IPS-18c (cell line): ENCODE measurements at regions not wholly inside any gene's neighbourhood (a gene's known extent, or its start where the extent isn't known, plus 50 kb on each side); places are given as distances from the start of the nearest gene placed in this dataset.
"Not testable (repeated sequence)": the region's sequence is repeated elsewhere in the genome, so short reads cannot be mapped to it uniquely, and the experiment has no call there.

Experiments
- H3K4me3 ChIP-seq: 2 replicates; pipeline ENCODE4 v1.7.0; 2013; ENCODE audit warnings: low read depth, mild to moderate bottlenecking, low read length, moderate library complexity; ENCODE audit not compliant: insufficient read depth
- H3K9me3 ChIP-seq: one replicate; pipeline ENCODE4 v1.6.1; 2013; ENCODE audit warnings: mild to moderate bottlenecking, low read length, moderate library complexity; ENCODE audit not compliant: control insufficient read depth, insufficient read depth

DNA sequence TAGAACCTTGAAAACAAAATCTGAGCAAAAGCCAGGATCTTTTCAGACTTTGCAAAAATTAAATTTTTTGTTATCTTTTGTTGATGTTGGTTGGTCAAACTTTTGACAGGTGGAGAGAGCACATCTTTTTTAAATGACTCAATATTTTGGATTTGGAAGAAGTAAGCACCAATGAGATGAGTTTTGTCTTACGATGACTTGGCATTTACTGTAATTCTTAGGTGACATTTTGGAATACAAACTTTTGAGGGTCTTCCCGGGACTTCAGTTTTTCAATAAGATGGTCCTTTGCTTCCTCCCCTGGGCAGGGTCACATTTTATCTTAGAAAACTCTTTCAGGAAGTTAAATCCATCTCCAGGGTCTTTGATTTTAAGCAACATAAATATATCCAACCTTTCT lies 423.9 kb downstream of the HS3ST3B1 start:
- Histone ChIP-seq H3K9me3 (no peaks in the 10 kb centered on the region), H3K4me3 (no peak overlapping the region)

GRCh38 chr17:14723349-14723748 lies 422.5 kb downstream of the HS3ST3B1 start:
- H3K4me3 ChIP-seq, H3K9me3 ChIP-seq: not testable (repeated sequence)

DNA sequence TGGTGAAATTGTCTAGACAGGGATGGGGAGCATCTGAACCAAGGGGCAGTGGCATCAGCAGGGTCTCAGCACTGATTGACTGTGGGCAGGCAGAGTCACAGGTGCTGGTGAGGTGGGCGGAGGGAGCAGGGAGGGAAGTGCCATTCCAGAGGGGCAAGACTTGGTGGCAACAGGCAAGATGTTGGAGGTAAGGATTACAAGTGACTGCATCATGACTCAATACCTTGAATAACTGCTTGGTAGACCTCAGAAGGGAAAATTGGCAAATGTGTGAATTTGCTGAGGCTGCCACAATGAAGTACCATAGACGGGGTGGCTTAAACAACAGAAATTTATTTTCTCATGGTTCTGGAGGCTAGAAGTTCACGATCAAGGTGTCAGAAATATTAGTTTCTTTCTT lies 419.1 kb downstream of the HS3ST3B1 start:
- H3K9me3 ChIP-seq: no peaks in the 10 kb centered on the region
- no peak overlapping the region for H3K4me3 ChIP-seq

DNA sequence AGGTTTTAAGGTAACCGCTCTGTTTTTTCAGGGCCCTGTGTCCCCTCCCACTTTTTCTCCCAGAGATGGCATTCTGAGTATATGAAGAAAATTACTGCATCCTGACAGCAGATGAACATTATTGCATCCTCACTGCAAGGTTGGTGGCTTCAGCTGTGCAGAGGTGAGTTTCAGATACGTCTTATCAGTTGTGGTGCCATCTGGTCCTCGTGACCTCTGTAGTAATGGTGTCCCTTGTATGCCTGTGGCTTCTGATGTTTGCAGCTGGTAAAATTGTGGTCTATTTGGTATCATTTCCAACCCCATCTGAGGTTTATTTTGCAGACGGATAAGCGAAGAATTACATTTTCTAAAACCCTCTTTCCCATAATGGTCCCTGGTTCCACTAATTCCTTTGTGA lies 417.0 kb downstream of the HS3ST3B1 start:
- no peak overlapping the region for H3K4me3 ChIP-seq
- no peaks in the 10 kb centered on the region for H3K9me3 ChIP-seq

GRCh38 chr17:14715561-14715960 lies 414.7 kb downstream of the HS3ST3B1 start:
- H3K4me3 ChIP-seq: no peak overlapping the region
- no peaks in the 10 kb centered on the region for H3K9me3 ChIP-seq

DNA sequence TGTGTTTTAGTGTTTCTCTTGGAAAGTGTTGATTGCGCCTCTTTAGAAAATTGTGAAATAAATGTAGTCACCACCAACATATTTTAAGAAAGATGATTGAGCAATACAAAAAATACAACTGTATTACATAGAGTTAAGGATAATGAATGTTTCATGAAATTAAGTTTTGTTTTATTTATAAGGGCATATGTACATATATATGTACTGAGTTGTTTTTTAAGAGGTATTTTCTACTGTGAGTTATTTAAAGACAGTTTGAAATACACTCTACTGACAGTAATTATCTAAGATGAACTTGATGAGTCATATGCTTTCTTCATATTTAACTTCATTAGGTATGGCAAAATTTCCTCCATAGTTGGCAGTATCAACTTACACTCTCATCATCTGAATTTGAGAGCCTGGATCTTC lies 411.7 kb downstream of the HS3ST3B1 start:
- H3K9me3 ChIP-seq: no peaks in the 10 kb centered on the region
- no peak overlapping the region for H3K4me3 ChIP-seq

GRCh38 chr17:14704121-14704520 lies 403.2 kb downstream of the HS3ST3B1 start:
- H3K9me3 ChIP-seq: no peaks in the 10 kb centered on the region
- H3K4me3 ChIP-seq: no peak overlapping the region

GRCh38 chr17:14701886-14702285 lies 401.0 kb downstream of the HS3ST3B1 start:
- no peaks in the 10 kb centered on the region for H3K9me3 ChIP-seq
- H3K4me3 ChIP-seq: no peak overlapping the region

GRCh38 chr17:14699574-14700185 lies 398.8 kb downstream of the HS3ST3B1 start:
- no peak overlapping the region for H3K4me3 ChIP-seq
- H3K9me3 ChIP-seq: peaks cover 2% of the 10 kb centered on the region

- peaks cover 2% of the 10 kb centered on the region for H3K9me3 ChIP-seq
- H3K4me3 ChIP-seq: no peak overlapping the region
Measured at GRCh38 chr17:14693382-14693781, 392.5 kb downstream of the HS3ST3B1 start.

DNA sequence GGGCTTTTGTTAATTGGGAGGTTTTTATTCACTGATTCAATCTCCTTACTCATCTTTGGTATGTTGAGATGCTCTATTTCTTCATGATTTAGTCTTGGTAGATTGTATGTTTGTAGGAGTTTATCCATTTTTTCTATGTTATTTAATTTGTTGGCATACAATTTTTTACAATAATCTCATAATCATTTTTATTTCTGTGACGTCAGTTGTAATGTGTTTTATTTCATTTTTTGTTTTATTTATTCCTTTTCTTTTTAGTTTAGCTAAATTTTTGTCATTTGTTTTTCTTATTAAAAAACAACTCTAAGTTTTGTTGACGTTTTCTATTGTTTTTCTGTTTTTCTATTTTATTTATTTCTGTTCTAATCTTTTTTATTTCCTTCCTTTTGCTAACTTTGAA lies 389.8 kb downstream of the HS3ST3B1 start:
- Histone ChIP-seq H3K9me3 (no peaks in the 10 kb centered on the region), H3K4me3 (no peak overlapping the region)

- no peak overlapping the region for H3K4me3 ChIP-seq
- no peaks in the 10 kb centered on the region for H3K9me3 ChIP-seq
Measured at GRCh38 chr17:14688134-14688533, 387.3 kb downstream of the HS3ST3B1 start.

GRCh38 chr17:14672830-14673229 lies 371.9 kb downstream of the HS3ST3B1 start:
- Histone ChIP-seq H3K9me3 (no peaks in the 10 kb centered on the region), H3K4me3 (no peak overlapping the region)

GRCh38 chr17:14670861-14671260 lies 370.0 kb downstream of the HS3ST3B1 start:
- no peak overlapping the region for H3K4me3 ChIP-seq
- H3K9me3 ChIP-seq: no peaks in the 10 kb centered on the region

DNA sequence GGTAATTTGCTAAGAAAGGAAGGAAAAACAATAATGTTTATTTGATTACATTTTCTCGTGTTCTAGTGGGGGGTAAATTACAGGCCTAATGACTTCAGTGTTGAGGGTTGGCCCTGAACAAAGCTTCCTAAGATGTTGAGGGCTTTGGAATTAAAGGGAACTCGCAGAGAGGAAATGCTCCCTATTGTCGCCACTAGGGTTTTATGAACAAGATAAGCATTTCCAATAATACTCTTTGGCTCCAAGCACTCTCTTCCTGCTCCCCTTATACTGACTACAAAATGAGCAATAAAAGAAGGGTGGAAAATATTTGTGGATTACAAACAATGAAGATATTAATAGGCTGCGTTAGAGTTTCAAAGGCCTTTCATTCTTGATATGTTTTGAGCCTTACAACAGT lies 363.6 kb downstream of the HS3ST3B1 start:
- H3K4me3 ChIP-seq: no peak overlapping the region
- H3K9me3 ChIP-seq: no peaks in the 10 kb centered on the region

- Histone ChIP-seq H3K9me3 (no peaks in the 10 kb centered on the region), H3K4me3 (no peak overlapping the region)
Measured at GRCh38 chr17:14641117-14641516, 340.2 kb downstream of the HS3ST3B1 start.

DNA sequence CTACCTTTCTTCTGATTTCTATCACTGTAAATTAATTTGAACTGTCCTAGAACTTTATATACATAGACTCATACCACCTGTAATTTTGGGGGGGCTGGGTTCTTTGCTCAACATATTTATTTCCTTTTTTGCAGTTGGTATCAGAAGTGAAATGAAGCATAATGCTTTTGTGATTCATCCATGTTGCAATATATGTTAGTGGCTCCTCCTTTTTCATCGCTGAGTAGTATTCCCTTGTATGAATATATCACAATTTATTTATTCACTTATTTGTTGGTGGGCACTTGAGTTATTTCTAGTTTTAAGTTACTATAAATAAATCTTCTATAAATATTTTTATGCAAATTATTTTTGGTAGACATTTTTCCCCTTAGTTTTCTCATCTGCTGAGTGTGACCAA lies 336.4 kb downstream of the HS3ST3B1 start:
- Histone ChIP-seq H3K9me3 (no peaks in the 10 kb centered on the region), H3K4me3 (no peak overlapping the region)

GRCh38 chr17:14630621-14631020 lies 329.7 kb downstream of the HS3ST3B1 start:
- Histone ChIP-seq H3K9me3 (no peaks in the 10 kb centered on the region), H3K4me3 (no peak overlapping the region)

DNA sequence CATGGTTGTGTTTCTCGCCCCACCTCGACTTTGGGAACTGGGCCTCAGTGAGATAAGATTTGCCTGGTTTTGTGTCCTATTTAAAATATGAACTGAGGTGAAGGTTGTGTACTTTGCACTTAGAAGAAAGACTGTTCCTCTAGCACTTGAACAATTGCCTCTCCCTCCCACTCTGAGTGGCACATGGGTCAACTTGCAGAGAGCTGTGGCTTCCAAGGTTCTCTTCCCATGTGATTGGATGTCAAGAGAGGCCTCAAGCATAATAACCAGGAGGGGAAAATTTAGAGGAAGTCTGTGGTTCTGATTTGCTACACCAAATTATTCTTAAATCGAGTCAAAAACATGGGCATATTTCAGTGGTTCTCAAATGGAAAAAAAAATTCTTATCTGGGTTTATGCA lies 329.2 kb downstream of the HS3ST3B1 start:
- Histone ChIP-seq H3K4me3 (no peak overlapping the region), H3K9me3 (no peaks in the 10 kb centered on the region)
